Stimulated activated CD8-positive, alpha-beta memory T cell treated with anti-CD3 and anti-CD28 coated beads, Interleukin-2, amount 100 ng/mL, for 1 hour (primary cell): ENCODE measurements at regions not wholly inside any gene's neighbourhood (a gene's known extent, or its start where the extent isn't known, plus 50 kb on each side); places are given as distances from the start of the nearest gene placed in this dataset.

Source experiments
- DNase-seq, 2 donors: peaks; one replicate each; pipeline ENCODE4 v3.0.0-alpha.2; 2020; ENCODE audit warnings: low read depth in 2 of 2

DNA sequence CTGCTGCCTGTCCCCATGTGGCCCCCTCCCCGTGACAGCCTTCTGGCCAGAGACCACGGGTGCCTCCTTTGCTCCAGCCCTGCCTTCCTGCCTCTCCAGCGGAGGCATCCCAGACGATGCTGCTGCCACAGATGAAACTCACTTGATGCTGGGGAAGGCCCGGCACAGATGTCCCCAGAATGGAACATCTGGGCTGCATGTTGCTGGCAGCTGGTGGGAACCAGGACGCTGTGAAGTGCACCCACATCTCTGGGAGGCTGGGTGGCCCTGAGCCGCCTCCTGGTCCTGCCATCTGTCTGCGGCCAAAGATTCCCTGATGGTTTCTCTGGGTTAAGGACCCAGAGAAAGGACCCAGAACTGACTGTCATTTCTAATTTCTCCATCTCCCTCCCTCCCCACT is 51.9 kb upstream of the PTPRS start:
- no peak for DNase-seq

DNA sequence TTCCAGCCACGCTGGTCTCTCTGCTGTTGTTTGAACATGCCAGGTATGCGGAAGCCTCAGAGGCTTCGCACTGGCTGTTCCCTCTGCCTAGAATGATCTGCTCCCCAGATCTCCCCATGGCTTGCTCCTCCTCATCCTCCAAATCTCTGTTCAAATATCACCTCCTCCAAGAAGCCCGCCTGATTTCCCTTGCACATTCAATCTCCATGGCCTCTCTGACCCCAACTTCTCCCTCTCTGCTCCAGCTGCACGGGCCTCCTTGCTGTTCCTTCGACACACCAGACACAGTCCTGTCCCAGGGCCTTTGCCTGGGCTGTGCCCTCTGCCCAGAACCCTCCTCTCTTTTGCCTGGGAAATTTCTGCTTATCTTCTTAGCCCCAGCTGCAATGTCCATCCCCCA is 52.5 kb upstream of the PTPRS start:
- DNase-seq: no peak

DNA sequence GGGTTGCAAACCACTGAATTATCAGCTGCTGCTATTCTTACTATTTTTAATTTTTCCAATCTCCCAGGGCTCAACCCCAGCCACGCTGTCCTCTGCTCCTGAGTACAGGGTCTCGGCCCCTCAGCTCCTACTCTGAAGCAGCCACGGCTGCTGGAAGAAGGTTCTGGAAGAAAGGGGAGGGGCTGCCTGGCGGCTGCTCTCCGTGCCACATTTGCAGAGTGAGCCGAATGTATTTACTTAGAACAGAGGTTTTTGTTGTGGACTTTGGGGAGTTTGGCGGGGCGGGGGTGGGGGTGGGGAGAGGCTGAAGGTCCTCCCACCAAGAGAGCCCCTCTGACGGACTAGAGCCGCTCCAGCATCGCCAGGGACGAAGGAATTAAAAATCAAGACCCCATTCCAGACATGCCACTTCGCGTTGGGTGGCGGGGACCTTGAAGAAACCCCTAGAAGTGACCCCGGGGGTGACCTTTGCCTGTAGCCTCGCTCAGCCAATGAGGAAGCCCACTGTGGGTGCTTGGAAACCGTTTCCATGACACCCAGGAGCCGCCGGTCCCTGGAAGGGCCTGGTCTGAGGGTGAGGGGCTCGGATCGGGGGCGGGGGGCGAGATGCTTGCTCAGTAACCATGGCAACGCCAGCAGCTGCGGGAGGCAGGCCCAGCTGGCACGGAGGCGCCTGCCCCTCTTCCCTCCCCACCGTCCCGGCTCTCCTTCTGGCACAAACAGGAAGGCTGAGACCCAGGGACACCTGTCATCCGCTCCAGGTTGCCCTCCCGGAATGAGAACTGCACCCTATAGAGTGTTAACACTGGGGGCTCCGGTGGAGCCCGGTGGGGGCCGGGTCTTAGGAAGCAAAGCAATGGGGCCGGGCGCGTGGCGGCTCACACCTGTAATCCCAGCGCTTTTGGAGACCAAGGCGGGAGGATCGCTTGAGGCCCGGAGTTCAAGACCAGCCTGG is 54.2 kb upstream of the PTPRS start:
- no peak for DNase-seq

DNA sequence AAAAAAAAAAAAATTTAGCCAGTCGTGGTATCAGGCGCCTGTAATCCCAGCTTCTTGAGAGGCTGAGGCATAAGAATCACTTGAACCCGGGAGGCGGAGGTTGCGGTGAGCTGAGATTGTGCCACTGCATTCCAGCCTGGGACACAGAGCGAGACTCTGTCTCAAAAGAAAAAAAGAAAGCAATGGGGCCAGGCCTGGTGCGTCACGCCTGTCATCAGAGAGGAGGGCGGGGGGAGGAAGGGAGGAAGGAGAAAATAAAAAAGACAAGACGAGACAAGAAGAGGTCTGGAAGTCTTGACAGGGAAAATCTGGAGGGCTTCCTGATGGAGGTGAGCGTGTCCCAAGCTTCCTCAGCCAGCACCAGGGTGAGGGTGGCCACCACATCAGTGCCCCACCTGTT is 54.9 kb upstream of the PTPRS start:
- DNase-seq: no peak

DNA sequence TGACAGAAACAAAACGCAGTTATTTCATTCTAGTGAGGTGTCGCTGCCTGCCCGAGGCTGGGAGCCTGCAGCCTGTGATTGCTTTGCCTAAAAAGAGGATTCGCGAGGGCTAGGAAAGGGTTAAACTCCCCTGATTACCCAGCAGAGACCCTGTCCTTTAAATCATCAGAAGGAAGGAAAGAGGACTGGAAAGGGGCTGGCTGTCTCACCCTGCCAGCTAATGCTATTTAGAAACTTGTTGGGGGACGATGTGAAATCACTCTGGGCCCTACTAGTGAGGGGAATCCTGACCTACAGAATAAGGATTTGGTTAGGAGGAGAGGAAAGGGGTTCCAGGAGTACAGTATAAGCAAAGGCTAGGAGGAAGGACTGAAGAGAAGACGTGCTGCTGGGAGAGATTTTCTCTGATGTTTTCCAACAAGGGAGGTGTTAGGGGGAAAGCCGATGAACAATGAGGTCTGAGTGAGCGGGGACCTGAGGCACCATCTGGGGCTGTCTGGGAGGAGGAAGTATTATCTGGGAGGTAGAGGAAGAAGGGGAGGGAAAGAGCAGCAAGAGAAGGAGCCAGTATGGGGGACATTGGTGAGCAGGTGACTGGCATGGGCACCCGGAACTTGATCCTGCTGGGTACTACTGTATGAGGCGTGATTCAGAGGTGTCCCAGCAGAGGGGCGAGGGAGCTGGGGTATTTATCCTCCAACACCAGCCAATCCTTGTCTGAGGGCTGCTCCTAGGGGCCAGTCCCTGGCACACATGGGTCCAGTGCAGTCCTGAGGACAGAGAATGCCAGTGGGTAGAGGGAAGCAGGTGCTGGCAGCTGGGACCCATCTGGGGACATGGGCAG is 55.7 kb upstream of the PTPRS start:
- no peak for DNase-seq

DNA sequence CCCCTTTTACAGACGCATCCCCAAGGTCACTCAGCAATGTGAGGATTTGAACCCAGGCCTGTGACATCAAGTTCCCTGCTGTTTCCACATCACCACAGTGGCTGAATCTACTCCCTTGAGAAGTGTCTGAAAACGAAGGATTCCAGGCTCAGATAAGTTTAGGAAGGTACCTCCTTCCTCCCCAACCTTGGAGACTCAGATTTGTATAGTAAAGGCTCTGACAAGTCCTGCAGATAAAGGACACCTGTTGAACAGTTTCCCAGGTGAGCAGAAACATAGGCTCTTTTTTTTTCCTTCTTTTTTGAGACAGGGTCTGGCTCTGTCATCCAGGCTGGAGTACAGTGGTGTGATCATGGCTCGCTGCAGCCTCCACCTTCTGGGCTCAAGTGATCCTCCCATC is 56.4 kb upstream of the PTPRS start:
- DNase-seq: no peak

DNA sequence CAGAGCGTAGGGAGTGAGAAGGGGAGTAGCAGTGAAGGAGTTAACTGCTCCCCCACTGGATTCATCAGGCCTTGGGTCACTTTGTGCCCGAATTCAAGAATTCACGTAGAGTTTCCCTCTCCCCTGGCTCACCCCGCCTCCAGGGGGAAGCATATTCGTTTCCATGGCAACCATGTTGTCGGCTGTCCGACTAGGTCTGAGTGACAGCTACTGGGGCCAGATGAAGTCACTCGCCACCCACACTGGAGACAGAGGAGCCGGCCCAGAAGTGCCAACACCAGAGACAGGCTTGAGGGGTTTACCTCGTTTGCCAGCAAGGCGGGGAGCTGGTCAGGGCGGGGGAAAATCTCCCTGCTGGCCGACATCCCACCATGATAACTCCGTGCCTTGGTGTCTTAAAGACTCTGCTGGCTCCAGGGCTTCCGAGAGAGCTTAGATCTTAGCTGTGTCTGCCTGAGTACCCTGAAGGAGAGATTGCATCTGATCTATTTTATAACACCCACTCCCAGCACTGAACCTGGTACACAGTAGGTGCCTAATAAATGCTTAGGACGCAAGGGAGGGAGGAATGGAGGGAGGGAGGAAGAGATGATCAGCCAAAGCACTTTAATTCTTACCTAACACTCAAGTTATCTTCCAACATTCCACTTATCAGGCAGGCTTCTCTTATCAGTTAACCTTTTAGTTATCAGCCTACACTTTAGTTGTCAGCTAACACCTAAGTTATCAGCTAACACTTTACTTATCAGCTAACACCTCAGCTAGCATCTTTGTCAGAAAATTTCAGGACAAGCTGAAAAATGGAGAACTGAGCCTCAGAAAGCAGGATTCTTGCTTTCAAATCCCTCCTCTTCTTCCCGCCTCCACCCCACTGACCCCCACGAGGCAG is 57.2 kb upstream of the ZNRF4 start:
- DNase-seq: no peak

DNA sequence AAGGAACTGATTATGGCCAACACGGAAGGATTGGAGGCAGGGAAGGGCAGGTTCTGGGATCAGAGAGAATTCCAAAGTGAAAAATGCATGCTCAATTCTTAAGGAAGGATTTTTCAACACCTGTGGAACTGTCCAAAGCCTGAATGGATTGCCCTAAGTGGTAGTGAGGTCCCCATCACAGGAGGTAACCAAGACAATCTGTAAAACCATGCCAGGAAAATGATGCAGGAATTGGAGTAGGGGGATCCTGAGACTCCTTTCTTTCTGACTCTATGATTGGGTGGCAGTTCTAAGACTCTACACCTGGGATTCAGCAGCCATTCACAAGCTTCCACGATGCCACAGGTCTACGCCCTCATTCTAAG is 56.5 kb upstream of the ZNRF4 start:
- no peak for DNase-seq

DNA sequence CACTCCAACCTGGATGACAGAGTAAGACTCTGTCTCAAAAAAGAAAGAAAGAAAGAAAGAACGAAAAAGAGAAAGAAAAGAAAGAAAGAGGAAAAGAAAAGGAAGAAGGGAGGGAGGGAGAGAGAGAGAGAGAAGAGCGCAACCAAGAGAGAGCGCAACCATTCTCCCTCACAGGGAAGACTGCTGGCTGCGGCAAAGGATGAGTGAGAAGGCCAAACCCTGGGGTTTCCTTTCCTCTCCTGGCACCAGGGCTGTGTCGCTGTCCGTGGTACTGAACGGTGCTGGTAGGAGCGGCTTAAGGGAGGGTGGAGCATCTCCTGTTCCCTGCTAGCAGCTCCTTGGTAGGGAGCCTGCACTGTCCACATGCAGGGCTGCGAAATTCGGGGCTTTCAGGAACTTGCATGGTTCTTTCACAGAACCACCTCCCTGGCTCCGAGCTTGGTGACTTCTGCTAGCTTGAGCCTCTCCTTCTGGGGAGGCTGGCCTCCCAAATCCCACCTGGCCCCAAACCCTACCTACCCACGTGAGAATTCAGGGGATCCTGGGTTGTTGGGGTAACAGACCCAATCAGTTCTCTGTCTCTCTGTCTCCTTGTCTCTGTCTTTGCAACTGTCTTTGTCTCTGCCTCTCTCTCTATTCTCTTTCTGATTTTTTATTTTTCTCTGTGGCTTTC is 51.1 kb upstream of the ZNRF4 start:
- DNase-seq: peak; percentile 2 to 19
